NCI-H748 (cell line): ENCODE measurements at regions not wholly inside any gene's neighbourhood (a gene's known extent, or its start where the extent isn't known, plus 50 kb on each side); places are given as distances from the start of the nearest gene placed in this dataset.

Source experiments
- DNase-seq: peaks from one replicate; lab custom pipeline; 2025; ENCODE audit not compliant: unreplicated experiment; lab: John Stamatoyannopoulos, UW

DNA sequence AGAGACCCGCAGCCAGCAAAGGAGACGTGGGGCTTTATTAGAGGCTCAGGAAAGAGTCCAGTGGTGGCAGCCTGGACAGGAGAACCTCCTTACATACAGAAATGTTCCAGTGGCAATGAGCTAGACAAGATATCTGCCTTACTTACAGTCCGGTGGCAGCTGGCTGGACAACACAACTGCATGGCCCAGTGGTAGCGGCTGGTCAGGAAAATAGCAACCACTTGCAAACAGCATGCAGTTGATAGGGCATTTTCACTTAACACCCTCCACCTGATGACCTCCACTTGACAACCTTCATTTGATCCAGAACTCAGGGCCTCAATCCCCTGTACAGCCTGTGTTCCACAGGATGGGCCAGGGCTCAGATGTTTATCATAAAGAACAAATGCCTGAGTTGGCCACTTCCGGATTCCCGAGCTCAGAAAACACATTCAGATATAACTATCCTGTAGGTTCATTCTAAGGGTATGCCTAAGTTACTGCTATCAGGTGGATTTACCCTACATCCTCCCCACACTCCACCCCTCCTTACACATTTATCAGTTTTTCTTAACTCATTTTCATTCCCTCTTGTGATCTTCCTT is 63.3 kb upstream of the ITPRID2 start:
- DNase-seq, result no peak

GRCh38 chr2:181829230-181829629 is 62.3 kb upstream of the ITPRID2 start:
- DNase-seq, result no peak

- DNase-seq, result no peak
These were observed 59.5 kb upstream of the ITPRID2 start for GRCh38 chr2:181832015-181832414.

DNA sequence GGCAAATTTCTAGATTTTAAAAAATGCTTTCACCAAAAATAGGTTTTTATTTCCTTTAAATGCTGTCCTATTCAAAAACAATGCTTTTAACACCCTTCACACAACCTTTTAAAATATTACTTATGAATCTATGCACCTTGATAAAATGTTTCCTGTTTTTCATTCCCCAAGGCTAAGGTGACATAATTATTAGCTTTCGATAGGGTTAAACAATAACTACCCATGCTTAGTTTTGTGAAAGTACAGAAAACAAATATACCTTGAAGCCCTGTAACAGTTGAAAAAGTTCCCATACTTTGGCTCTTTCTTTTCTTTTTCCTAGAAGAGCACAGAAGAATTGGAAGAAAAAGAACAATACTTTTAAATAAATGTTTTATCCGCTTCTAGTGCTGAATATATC is 54.9 kb upstream of the ITPRID2 start:
- DNase-seq, result no peak

GRCh38 chr2:181837563-181837962 is 54.0 kb upstream of the ITPRID2 start:
- no peak for DNase-seq

- no peak for DNase-seq
These were observed 51.7 kb upstream of the ITPRID2 start for GRCh38 chr2:181839811-181840210.

GRCh38 chr2:181841079-181841478 is 50.5 kb upstream of the ITPRID2 start:
- DNase-seq, result no peak
